ENCODE measurements at regions not wholly inside any gene's neighbourhood (a gene's known extent, or its start where the extent isn't known, plus 50 kb on each side); places are given as distances from the start of the nearest gene placed in this dataset.
A peak's percentile ranks its signal among the peaks of the same experiment; 100 is the strongest.

GRCh38 chr3:118550556-118550955 lies 484.1 kb downstream of the IGSF11 start:
- no peak for DNase-seq

GRCh38 chr3:118554148-118554838 lies 480.4 kb downstream of the IGSF11 start:
- DNase-seq = no peak

- no peak for DNase-seq
These were observed 477.7 kb downstream of the IGSF11 start for GRCh38 chr3:118556983-118557382.

- DNase-seq = no peak
These were observed 477.1 kb downstream of the IGSF11 start for GRCh38 chr3:118557513-118557912.

- DNase-seq = no peak
These were observed 475.4 kb downstream of the IGSF11 start for GRCh38 chr3:118559286-118559685.

GRCh38 chr3:118564800-118565199 lies 469.8 kb downstream of the IGSF11 start:
- DNase-seq = no peak

GRCh38 chr3:118573912-118574311 lies 460.7 kb downstream of the IGSF11 start:
- DNase-seq = no peak

- no peak for DNase-seq
These were observed 457.4 kb downstream of the IGSF11 start for GRCh38 chr3:118577055-118577777.

- DNase-seq = no peak
These were observed 456.1 kb downstream of the IGSF11 start for GRCh38 chr3:118578559-118578958.

GRCh38 chr3:118587037-118587741 lies 447.5 kb downstream of the IGSF11 start:
- no peak for DNase-seq

- DNase-seq = no peak
These were observed 446.8 kb downstream of the IGSF11 start for GRCh38 chr3:118587847-118588246.

GRCh38 chr3:118593277-118593670 lies 441.4 kb downstream of the IGSF11 start:
- DNase-seq = no peak

- no peak for DNase-seq
These were observed 437.5 kb downstream of the IGSF11 start for GRCh38 chr3:118597184-118597583.

- DNase-seq = no peak
These were observed 426.5 kb downstream of the IGSF11 start for GRCh38 chr3:118607915-118608820.

- no peak for DNase-seq
These were observed 416.2 kb downstream of the IGSF11 start for GRCh38 chr3:118618247-118619040.

- no peak for DNase-seq
These were observed 408.2 kb downstream of the IGSF11 start for GRCh38 chr3:118626453-118626852.

- peak; percentile 15 for DNase-seq
These were observed 405.8 kb downstream of the IGSF11 start for GRCh38 chr3:118628704-118629341.

GRCh38 chr3:118629821-118630220 lies 404.8 kb downstream of the IGSF11 start:
- DNase-seq = no peak

- no peak for DNase-seq
These were observed 398.9 kb downstream of the IGSF11 start for GRCh38 chr3:118635711-118636110.

- no peak for DNase-seq
These were observed 397.8 kb downstream of the IGSF11 start for GRCh38 chr3:118636841-118637240.

GRCh38 chr3:118637846-118638245 lies 396.8 kb downstream of the IGSF11 start:
- DNase-seq = no peak
